H1 (cell line): ENCODE measurements at regions not wholly inside any gene's neighbourhood (a gene's known extent, or its start where the extent isn't known, plus 50 kb on each side); places are given as distances from the start of the nearest gene placed in this dataset.

Source experiments
- CTBP2 ChIP-seq: IDR thresholded peaks from 2 replicates; pipeline ENCODE4 v1.7.0; 2011; ENCODE audit warnings: borderline replicate concordance, mild to moderate bottlenecking, moderate library complexity, mixed read lengths, low read length; ENCODE audit not compliant: insufficient read depth, insufficient read length
- TF ChIP-seq, protein P1 (sequence below): IDR thresholded peaks from 2 replicates; pipeline ENCODE4 v1.6.1; 2011; ENCODE audit warnings: low read depth, mild to moderate bottlenecking, low read length; ENCODE audit not compliant: insufficient read depth

GRCh38 chr2:176467595-176467994 lies 198.4 kb downstream of the MTX2 start (continued):
- TF ChIP-seq, protein P1, sequence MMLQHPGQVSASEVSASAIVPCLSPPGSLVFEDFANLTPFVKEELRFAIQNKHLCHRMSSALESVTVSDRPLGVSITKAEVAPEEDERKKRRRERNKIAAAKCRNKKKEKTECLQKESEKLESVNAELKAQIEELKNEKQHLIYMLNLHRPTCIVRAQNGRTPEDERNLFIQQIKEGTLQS: no peak
- no peak for TF ChIP-seq CTBP2
